ENCODE measurements at regions not wholly inside any gene's neighbourhood (a gene's known extent, or its start where the extent isn't known, plus 50 kb on each side); places are given as distances from the start of the nearest gene placed in this dataset.
"Not testable (repeated sequence)": the region's sequence is repeated elsewhere in the genome, so short reads cannot be mapped to it uniquely, and the experiment has no call there.

DNA sequence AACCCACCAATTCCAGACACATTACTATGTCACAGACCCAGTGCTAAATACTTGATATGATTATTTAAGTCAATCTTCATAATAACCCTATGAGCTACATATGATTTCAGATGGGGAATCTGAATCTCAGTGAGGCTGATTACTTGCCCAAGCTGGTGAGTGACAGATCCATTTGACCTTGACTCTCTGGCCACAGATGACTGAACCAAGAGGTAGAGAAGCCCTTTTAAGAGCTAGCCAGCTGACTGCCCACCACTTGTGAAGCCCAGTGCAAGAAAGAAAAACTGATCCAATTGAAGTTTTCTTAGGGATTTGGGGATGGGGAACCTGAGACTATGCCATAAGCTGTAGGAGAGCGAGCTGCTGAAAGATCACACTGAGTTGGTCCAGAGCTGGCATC lies 124.7 kb upstream of the SPATA12 start:
- CTCF ChIA-PET: interaction anchor here (0.6 to 0.7 kb wide), 2 partner anchors 60 to 336 kb away, joined by 3 to 6 read pairs; no protein-coding TSS in a partner anchor
- Mint-ChIP-seq H3K27ac (ENCODE audit: low read depth, unreplicated experiment) (no peak overlapping the region), H3K4me1 (ENCODE audit: insufficient read depth, unreplicated experiment) (peaks cover 2% of the 10 kb centered on the region), H3K9me3 (ENCODE audit: unreplicated experiment) (no peaks in the 10 kb centered on the region), H3K27me3 (ENCODE audit: insufficient read depth, unreplicated experiment) (no peaks in the 10 kb centered on the region), H3K4me3 (ENCODE audit: unreplicated experiment) (no peak overlapping the region), H3K36me3 (ENCODE audit: insufficient read depth, unreplicated experiment) (no peaks in the 10 kb centered on the region)
- BruUV-seq (replicated peaks): no TSS peak
- POLR2A ChIA-PET: no interaction called here
- intact Hi-C loops (cut with micrococcal nuclease): no loop called here
- DNase-seq (ENCODE audit: unreplicated experiment): no peak
- TF ChIP-seq, protein P1, sequence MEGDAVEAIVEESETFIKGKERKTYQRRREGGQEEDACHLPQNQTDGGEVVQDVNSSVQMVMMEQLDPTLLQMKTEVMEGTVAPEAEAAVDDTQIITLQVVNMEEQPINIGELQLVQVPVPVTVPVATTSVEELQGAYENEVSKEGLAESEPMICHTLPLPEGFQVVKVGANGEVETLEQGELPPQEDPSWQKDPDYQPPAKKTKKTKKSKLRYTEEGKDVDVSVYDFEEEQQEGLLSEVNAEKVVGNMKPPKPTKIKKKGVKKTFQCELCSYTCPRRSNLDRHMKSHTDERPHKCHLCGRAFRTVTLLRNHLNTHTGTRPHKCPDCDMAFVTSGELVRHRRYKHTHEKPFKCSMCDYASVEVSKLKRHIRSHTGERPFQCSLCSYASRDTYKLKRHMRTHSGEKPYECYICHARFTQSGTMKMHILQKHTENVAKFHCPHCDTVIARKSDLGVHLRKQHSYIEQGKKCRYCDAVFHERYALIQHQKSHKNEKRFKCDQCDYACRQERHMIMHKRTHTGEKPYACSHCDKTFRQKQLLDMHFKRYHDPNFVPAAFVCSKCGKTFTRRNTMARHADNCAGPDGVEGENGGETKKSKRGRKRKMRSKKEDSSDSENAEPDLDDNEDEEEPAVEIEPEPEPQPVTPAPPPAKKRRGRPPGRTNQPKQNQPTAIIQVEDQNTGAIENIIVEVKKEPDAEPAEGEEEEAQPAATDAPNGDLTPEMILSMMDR (IDR thresholded peaks at IDR 0.05; ENCODE audit: unreplicated experiment): no peak

DNA sequence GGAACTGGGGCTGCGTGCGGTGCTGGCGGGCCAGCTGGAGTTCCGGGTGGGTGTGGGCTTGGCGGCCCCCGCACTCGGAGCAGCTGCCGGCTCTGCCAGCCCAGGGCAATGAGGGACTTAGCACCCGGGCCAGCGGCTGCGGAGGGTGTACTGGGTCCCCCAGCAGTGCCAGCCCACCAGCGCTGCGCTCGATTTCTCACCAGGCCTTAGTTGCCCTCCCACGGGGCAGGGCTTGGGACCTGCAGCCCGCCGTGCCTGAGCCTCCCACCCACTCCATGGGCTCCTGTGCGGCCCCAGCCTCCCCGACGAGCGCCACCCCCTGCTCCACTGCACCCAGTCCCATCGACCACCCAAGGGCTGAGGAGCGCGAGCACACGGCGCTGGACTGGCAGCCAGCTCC lies 126.0 kb upstream of the SPATA12 start:
- H3K36me3 Mint-ChIP-seq (ENCODE audit: insufficient read depth, unreplicated experiment); H3K27ac Mint-ChIP-seq (ENCODE audit: low read depth, unreplicated experiment); POLR2A ChIA-PET; DNase-seq (ENCODE audit: unreplicated experiment); H3K4me3 Mint-ChIP-seq (ENCODE audit: unreplicated experiment); H3K9me3 Mint-ChIP-seq (ENCODE audit: unreplicated experiment); intact Hi-C loops (cut with micrococcal nuclease); H3K27me3 Mint-ChIP-seq (ENCODE audit: insufficient read depth, unreplicated experiment); BruUV-seq (replicated peaks); H3K4me1 Mint-ChIP-seq (ENCODE audit: insufficient read depth, unreplicated experiment); CTCF ChIA-PET: not testable (repeated sequence)

DNA sequence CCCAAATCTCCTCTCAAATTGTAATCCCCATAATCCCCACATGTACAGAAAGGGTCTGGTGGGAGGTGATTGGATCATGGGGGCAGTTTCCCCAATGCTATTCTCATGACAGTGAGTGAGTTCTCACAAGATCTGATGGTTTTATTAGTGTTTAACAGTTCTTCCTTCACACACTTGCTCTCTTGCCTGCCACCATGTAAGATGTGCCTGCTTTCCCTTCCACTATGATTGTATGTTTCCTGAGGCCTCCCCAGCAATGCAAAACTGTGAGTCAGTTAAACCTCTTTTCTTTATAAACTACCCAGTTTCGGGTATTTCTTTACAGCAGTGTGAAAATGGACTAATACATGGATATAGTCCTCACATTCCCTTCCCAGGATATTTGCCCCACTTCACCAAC lies 126.7 kb upstream of the SPATA12 start:
- Mint-ChIP-seq H3K4me1 (ENCODE audit: insufficient read depth, unreplicated experiment) (peaks cover 6% of the 10 kb centered on the region), H3K4me3 (ENCODE audit: unreplicated experiment) (no peak overlapping the region), H3K27ac (ENCODE audit: low read depth, unreplicated experiment) (no peak overlapping the region), H3K9me3 (ENCODE audit: unreplicated experiment) (no peaks in the 10 kb centered on the region), H3K27me3 (ENCODE audit: insufficient read depth, unreplicated experiment) (no peaks in the 10 kb centered on the region), H3K36me3 (ENCODE audit: insufficient read depth, unreplicated experiment) (no peaks in the 10 kb centered on the region)
- POLR2A ChIA-PET: no interaction called here
- DNase-seq (ENCODE audit: unreplicated experiment): no peak
- CTCF ChIA-PET: interaction anchor here (0.6 kb wide), 1 partner anchor 232 kb away, joined by 6 read pairs; no protein-coding TSS in a partner anchor
- intact Hi-C loops (cut with micrococcal nuclease): no loop called here
- no TSS peak for BruUV-seq (replicated peaks)
- TF ChIP-seq, protein P1 (IDR thresholded peaks at IDR 0.05; ENCODE audit: unreplicated experiment): no peak

DNA sequence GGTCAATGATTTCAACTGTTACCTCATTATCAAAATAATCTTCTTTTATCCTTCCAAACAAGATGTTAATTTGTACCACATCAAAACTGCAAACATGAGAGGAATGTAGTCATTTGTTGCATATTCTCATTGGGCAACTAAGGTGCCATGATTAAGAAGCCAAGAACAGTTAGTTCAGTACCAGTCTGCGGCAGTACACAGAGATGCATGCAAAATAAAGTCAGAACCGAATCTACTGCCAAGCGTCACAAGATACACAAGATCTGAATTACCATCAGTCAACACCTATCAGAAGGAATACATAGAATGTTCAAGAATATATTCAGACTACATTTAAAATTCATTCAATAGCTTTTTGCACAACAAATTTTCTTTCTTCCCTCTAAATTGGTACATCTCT lies 127.6 kb upstream of the SPATA12 start:
- Mint-ChIP-seq H3K27ac (ENCODE audit: low read depth, unreplicated experiment) (no peak overlapping the region), H3K9me3 (ENCODE audit: unreplicated experiment) (no peaks in the 10 kb centered on the region), H3K36me3 (ENCODE audit: insufficient read depth, unreplicated experiment) (no peaks in the 10 kb centered on the region), H3K4me1 (ENCODE audit: insufficient read depth, unreplicated experiment) (peaks cover 6% of the 10 kb centered on the region), H3K4me3 (ENCODE audit: unreplicated experiment) (no peak overlapping the region), H3K27me3 (ENCODE audit: insufficient read depth, unreplicated experiment) (no peaks in the 10 kb centered on the region)
- TF ChIP-seq, protein P1 (IDR thresholded peaks at IDR 0.05; ENCODE audit: unreplicated experiment): no peak
- ChIA-PET CTCF (interaction anchor here (0.6 kb wide), 1 partner anchor 446 kb away, joined by 3 read pairs; no protein-coding TSS in a partner anchor), POLR2A (interaction anchor here (1.2 kb wide), 1 partner anchor 9 kb away, joined by 5 read pairs; no protein-coding TSS in a partner anchor)
- no TSS peak for BruUV-seq (replicated peaks)
- DNase-seq (ENCODE audit: unreplicated experiment): no peak
- intact Hi-C loops (cut with micrococcal nuclease): no loop called here

DNA sequence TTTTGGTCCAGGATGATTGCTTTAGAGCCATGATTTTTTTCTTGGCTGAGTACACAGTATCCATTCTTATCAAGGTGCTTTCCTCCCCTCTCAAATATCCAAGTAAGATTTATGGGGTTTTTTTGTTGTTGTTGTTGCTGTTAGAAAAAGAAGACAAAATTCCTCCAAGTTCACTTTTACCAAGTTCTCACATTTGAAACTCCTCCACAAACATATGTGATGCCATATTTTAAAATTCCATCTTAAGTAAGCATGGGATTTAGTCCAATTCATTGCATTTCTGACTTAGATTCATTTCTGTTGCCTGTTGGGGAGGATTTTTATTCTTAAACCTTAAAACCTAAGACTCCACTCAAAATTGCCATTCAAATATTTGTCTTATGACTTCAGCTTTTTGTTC lies 128.6 kb upstream of the SPATA12 start:
- BruUV-seq (replicated peaks): no TSS peak
- DNase-seq (ENCODE audit: unreplicated experiment): no peak
- ChIA-PET POLR2A (interaction anchor here (1.2 kb wide), 1 partner anchor 8 kb away, joined by 5 read pairs; no protein-coding TSS in a partner anchor), CTCF (no interaction called here)
- Mint-ChIP-seq H3K4me3 (ENCODE audit: unreplicated experiment) (no peak overlapping the region), H3K4me1 (ENCODE audit: insufficient read depth, unreplicated experiment) (peaks cover 8% of the 10 kb centered on the region), H3K27ac (ENCODE audit: low read depth, unreplicated experiment) (no peak overlapping the region), H3K36me3 (ENCODE audit: insufficient read depth, unreplicated experiment) (no peaks in the 10 kb centered on the region), H3K27me3 (ENCODE audit: insufficient read depth, unreplicated experiment) (no peaks in the 10 kb centered on the region), H3K9me3 (ENCODE audit: unreplicated experiment) (no peaks in the 10 kb centered on the region)
- intact Hi-C loops (cut with micrococcal nuclease): no loop called here
- TF ChIP-seq, protein P1 (IDR thresholded peaks at IDR 0.05; ENCODE audit: unreplicated experiment): no peak
